SK-N-SH (cell line): ENCODE measurements at regions not wholly inside any gene's neighbourhood (a gene's known extent, or its start where the extent isn't known, plus 50 kb on each side); places are given as distances from the start of the nearest gene placed in this dataset.

Experiments used
- CTCF ChIA-PET: fragments of 300-600, 350-600 bp; formaldehyde crosslinking; extraction: SDS; loops from one replicate; lab custom pipeline; 2021; lab: Yijun Ruan, JAX
- POLR2A ChIA-PET: fragments of 350-600 bp; sonication (Branson Sonifier 250); formaldehyde crosslinking; extraction: SDS; loops from one replicate; lab custom pipeline; 2020; ENCODE audit warnings: antibody characterized with exemption, inconsistent platforms; lab: Yijun Ruan, JAX
- DNase-seq: peaks from one replicate; pipeline ENCODE4 v3.0.0; 2012
- H2AFZ ChIP-seq: fragments of 200-600 bp; sonication (generic); 2 replicates; pipeline ENCODE4 v1.8.1; 2016; ENCODE audit warnings: antibody characterized with exemption, mild to moderate bottlenecking, low read depth
- H3F3A ChIP-seq: fragments of 200-600 bp; sonication (generic); replicated peaks from 2 replicates; pipeline ENCODE3; 2016; ENCODE audit warnings: antibody characterized with exemption, mild to moderate bottlenecking; ENCODE audit not compliant: insufficient read depth
- H3K27ac ChIP-seq, 2 experiments: fragments of 200-500 bp in 1 of 2; fragments of 200-600 bp in 1 of 2; sonication (Bioruptor generic) in 1 of 2; sonication (generic), shearing (Covaris generic) in 1 of 2; 2 replicates each; pipeline versions ENCODE4 v1.5.1 to v1.6.1; 2014 to 2016; ENCODE audit warnings: low read depth in 2 of 2, inconsistent platforms in 1 of 2, low read length in 1 of 2, mild to moderate bottlenecking in 1 of 2, mixed read lengths in 1 of 2
- H3K27me3 ChIP-seq: fragments of 200-600 bp; sonication (generic), shearing (Covaris generic); 2 replicates; pipeline ENCODE4 v1.6.1; 2016; ENCODE audit warnings: mixed run types; ENCODE audit not compliant: insufficient read depth
- H3K36me3 ChIP-seq, 2 experiments: fragments of 200-500 bp in 1 of 2; fragments of 200-600 bp in 1 of 2; sonication (Bioruptor generic) in 1 of 2; sonication (generic) in 1 of 2; replicated peaks in 1 of 2; 2 replicates each; pipeline versions ENCODE3 to v1.5.1; 2014 to 2016; ENCODE audit warnings: low read length in 1 of 2, mild to moderate bottlenecking in 1 of 2; ENCODE audit not compliant: insufficient read depth in 2 of 2, control insufficient read depth in 1 of 2
- H3K4me1 ChIP-seq, 2 experiments: fragments of 200-500 bp in 1 of 2; fragments of 200-600 bp in 1 of 2; sonication (Bioruptor generic) in 1 of 2; sonication (generic), shearing (Covaris generic) in 1 of 2; 2 replicates each; pipeline versions ENCODE4 v1.5.1 to v1.6.1; 2014 to 2016; ENCODE audit warnings: low read depth in 1 of 2, low read length in 1 of 2, mixed run types in 1 of 2; ENCODE audit not compliant: insufficient read depth in 2 of 2, control insufficient read depth in 1 of 2
- H3K4me2 ChIP-seq: fragments of 200-600 bp; sonication (generic), shearing (Covaris generic); 2 replicates; pipeline ENCODE4 v1.6.1; 2017; ENCODE audit warnings: mixed run types
- H3K4me3 ChIP-seq, 2 experiments: fragments of 200-500 bp in 1 of 2; fragments of 200-600 bp in 1 of 2; sonication (Bioruptor generic) in 1 of 2; sonication (generic), shearing (Covaris generic) in 1 of 2; 2 replicates each; pipeline versions ENCODE4 v1.5.1 to v1.8.1; 2014 to 2016; ENCODE audit warnings: low read depth in 2 of 2, inconsistent platforms in 1 of 2, low read length in 1 of 2, mild to moderate bottlenecking in 1 of 2, mixed read lengths in 1 of 2, moderate library complexity in 1 of 2
- H3K79me2 ChIP-seq: fragments of 200-600 bp; sonication (generic); 2 replicates; pipeline ENCODE4 v1.8.1; 2017; ENCODE audit warnings: mild to moderate bottlenecking; ENCODE audit not compliant: insufficient read depth
- H3K9ac ChIP-seq: fragments of 200-600 bp; sonication (generic); 2 replicates; pipeline ENCODE4 v1.6.1; 2017; ENCODE audit warnings: mixed run types
- H3K9me2 ChIP-seq: fragments of 200-600 bp; sonication (generic); 2 replicates; pipeline ENCODE4 v1.6.1; 2017; ENCODE audit warnings: mixed run types
- H3K9me3 ChIP-seq: fragments of 200-600 bp; sonication (generic); 2 replicates; pipeline ENCODE4 v1.6.1; 2017; ENCODE audit warnings: mixed run types, mild to moderate bottlenecking, moderate library complexity
- H4K20me1 ChIP-seq: fragments of 200-600 bp; sonication (generic); 2 replicates; pipeline ENCODE4 v1.6.1; 2017; ENCODE audit warnings: mild to moderate bottlenecking, mixed run types; ENCODE audit not compliant: insufficient read depth
- CHD2 ChIP-seq: fragments of 150-350 bp; IDR thresholded peaks from 2 replicates; pipeline ENCODE4 v1.6.1; 2018; ENCODE audit warnings: low read length; ENCODE audit not compliant: partially characterized antibody
- ELF1 ChIP-seq: IDR thresholded peaks from 2 replicates; pipeline ENCODE4 v1.4.0; 2012
- EP300 ChIP-seq, 2 experiments: IDR thresholded peaks; 2 replicates each; pipeline versions ENCODE4 v1.4.0 to v1.6.1; 2012; ENCODE audit warnings: borderline replicate concordance in 1 of 2, low read depth in 1 of 2, low read length in 1 of 2
- EZH2phosphoT487 ChIP-seq: fragments of 200-600 bp; sonication (generic); IDR thresholded peaks from 2 replicates; pipeline ENCODE4 v1.6.1; 2017; ENCODE audit warnings: low read depth, mixed run types, mild to moderate bottlenecking, antibody characterized with exemption, moderate library complexity, borderline replicate concordance
- FOSL2 ChIP-seq: IDR thresholded peaks from 2 replicates; pipeline ENCODE4 v1.4.0; 2012; ENCODE audit warnings: low read depth, mild to moderate bottlenecking, moderate library complexity, borderline replicate concordance
- FOXM1 ChIP-seq: IDR thresholded peaks from 2 replicates; pipeline ENCODE4 v1.4.0; 2012; ENCODE audit warnings: low read depth, mild to moderate bottlenecking
- GABPA ChIP-seq: IDR thresholded peaks from 2 replicates; pipeline ENCODE4 v1.4.0; 2012; ENCODE audit warnings: low read depth, mild to moderate bottlenecking
- GATA2 ChIP-seq: sonication (generic); formaldehyde crosslinking; IDR thresholded peaks from 2 replicates; pipeline ENCODE4 v1.5.0; 2020; ENCODE audit warnings: mild to moderate bottlenecking, missing genetic modification reagents
- MEF2A ChIP-seq: IDR thresholded peaks from 2 replicates; pipeline ENCODE4 v1.4.0; 2012; ENCODE audit warnings: low read depth, borderline replicate concordance
- NFIC ChIP-seq: IDR thresholded peaks from 2 replicates; pipeline ENCODE4 v1.4.0; 2012; ENCODE audit warnings: borderline replicate concordance
- POLR2AphosphoS5 ChIP-seq: IDR thresholded peaks from 2 replicates; pipeline ENCODE4 v1.6.1; 2012; ENCODE audit warnings: low read depth, low read length
- RAD21 ChIP-seq: IDR thresholded peaks from 2 replicates; pipeline ENCODE4 v1.6.1; 2012; ENCODE audit warnings: mild to moderate bottlenecking, low read length
- RFX5 ChIP-seq: IDR thresholded peaks from 2 replicates; pipeline ENCODE4 v1.6.1; 2012; ENCODE audit warnings: mild to moderate bottlenecking, improper control_type of control experiment, low read length
- RXRA ChIP-seq: IDR thresholded peaks from 2 replicates; pipeline ENCODE4 v1.4.0; 2012; ENCODE audit warnings: low read depth, mild to moderate bottlenecking, borderline replicate concordance
- TAF1 ChIP-seq: IDR thresholded peaks from 2 replicates; pipeline ENCODE4 v1.6.1; 2012; ENCODE audit warnings: low read depth, mild to moderate bottlenecking, low read length, moderate library complexity, borderline replicate concordance
- USF1 ChIP-seq: IDR thresholded peaks from 2 replicates; pipeline ENCODE4 v1.4.0; 2012; ENCODE audit warnings: low read depth, borderline replicate concordance
- USF2 ChIP-seq: fragments of 150-350 bp; IDR thresholded peaks from 2 replicates; pipeline ENCODE4 v1.6.1; 2017; ENCODE audit warnings: antibody characterized with exemption, low read length, low read depth, borderline replicate concordance
- YY1 ChIP-seq: IDR thresholded peaks from 2 replicates; pipeline ENCODE4 v1.4.0; 2012; ENCODE audit warnings: low read depth, mild to moderate bottlenecking
- ZBTB33 ChIP-seq: IDR thresholded peaks from 2 replicates; pipeline ENCODE4 v1.4.0; 2012; ENCODE audit warnings: low read depth, borderline replicate concordance
- WGBS: methylation state at CpG from one replicate; pipeline ENCODE4 v1.1.6; 2017; ENCODE audit warnings: low lambda C conversion rate; 5-methylcytosine and 5-hydroxymethylcytosine counted together

GRCh38 chr2:125853626-125854025 lies 802.3 kb upstream of the GYPC start:
- Histone ChIP-seq H3K36me3 (no peaks in the 10 kb centered on the region), H3K9me2 (no peaks in the 10 kb centered on the region), H3F3A (no peaks in the 10 kb centered on the region), H3K27me3 (no peaks in the 10 kb centered on the region), H4K20me1 (no peaks in the 10 kb centered on the region), H3K27ac (no peak overlapping the region), H3K4me3 (no peak overlapping the region), H2AFZ (no peak overlapping the region), H3K4me1 (no peaks in the 10 kb centered on the region), H3K9me3 (no peaks in the 10 kb centered on the region), H3K79me2 (no peaks in the 10 kb centered on the region), H3K9ac (no peak overlapping the region), H3K4me2 (no peak overlapping the region)
- ChIA-PET POLR2A (no interaction called here), CTCF (no interaction called here)
- no peak for DNase-seq
- no peak for TF ChIP-seq TAF1
- no peak for TF ChIP-seq EP300 (IDR thresholded peaks at IDR 0.05; ENCODE audit: borderline replicate concordance in 1 of 2, low read depth in 1 of 2, low read length in 1 of 2)
- no peak for TF ChIP-seq ZBTB33
- WGBS, result 37% methylated on average over 4 of the region's 4 CpGs

- no peak overlapping the region for H3K9ac ChIP-seq
- no peaks in the 10 kb centered on the region for H3F3A ChIP-seq
- H3K9me2 ChIP-seq, result no peaks in the 10 kb centered on the region
- no peak overlapping the region for H3K27ac ChIP-seq
- no peaks in the 10 kb centered on the region for H3K4me1 ChIP-seq
- CTCF ChIA-PET, result no interaction called here
- no peaks in the 10 kb centered on the region for H3K9me3 ChIP-seq
- POLR2A ChIA-PET, result no interaction called here
- H3K27me3 ChIP-seq, result no peaks in the 10 kb centered on the region
- H3K79me2 ChIP-seq, result no peaks in the 10 kb centered on the region
- H3K4me2 ChIP-seq, result no peak overlapping the region
- 3% methylated on average over 3 of the region's 3 CpGs for WGBS
- no peaks in the 10 kb centered on the region for H3K36me3 ChIP-seq
- H4K20me1 ChIP-seq, result no peaks in the 10 kb centered on the region
- H2AFZ ChIP-seq, result no peak overlapping the region
- no peak overlapping the region for H3K4me3 ChIP-seq
- DNase-seq, result no peak
- TF ChIP-seq EP300 (IDR thresholded peaks at IDR 0.05; ENCODE audit: borderline replicate concordance in 1 of 2, low read depth in 1 of 2, low read length in 1 of 2) (no peak), FOXM1 (no peak), YY1 (no peak), FOSL2 (no peak), GABPA (no peak)
- TF ChIP-seq, all 33 proteins: peak for 0
Measured at GRCh38 chr2:125855204-125855603, 800.8 kb upstream of the GYPC start.

- Histone ChIP-seq H3K79me2 (no peaks in the 10 kb centered on the region), H3K4me3 (no peak overlapping the region), H4K20me1 (no peaks in the 10 kb centered on the region), H2AFZ (no peak overlapping the region), H3K4me1 (no peaks in the 10 kb centered on the region), H3K9me3 (no peaks in the 10 kb centered on the region), H3K27ac (no peak overlapping the region), H3K9ac (no peak overlapping the region), H3K27me3 (no peaks in the 10 kb centered on the region), H3F3A (no peaks in the 10 kb centered on the region), H3K9me2 (no peaks in the 10 kb centered on the region), H3K36me3 (no peaks in the 10 kb centered on the region), H3K4me2 (no peak overlapping the region)
- POLR2A ChIA-PET, result no interaction called here
- no peak for DNase-seq
- 14% methylated on average over 8 of the region's 8 CpGs for WGBS
- CTCF ChIA-PET, result interaction anchor here (0.6 kb wide), 1 partner anchor 80 kb away, joined by 3 read pairs; no protein-coding TSS in a partner anchor
- TF ChIP-seq EZH2phosphoT487 (no peak), ELF1 (no peak), USF1 (no peak), RFX5 (no peak), NFIC (no peak), MEF2A (no peak), RXRA (no peak), POLR2AphosphoS5 (no peak), USF2 (no peak), RAD21 (no peak), FOXM1 (no peak), GATA2 (no peak), CHD2 (no peak), FOSL2 (no peak), EP300 (IDR thresholded peaks at IDR 0.05; ENCODE audit: borderline replicate concordance in 1 of 2, low read depth in 1 of 2, low read length in 1 of 2) (no peak)
Measured at GRCh38 chr2:125857971-125858794, 797.8 kb upstream of the GYPC start.
